AG04450 (cell line): ENCODE measurements at regions not wholly inside any gene's neighbourhood (a gene's known extent, or its start where the extent isn't known, plus 50 kb on each side); places are given as distances from the start of the nearest gene placed in this dataset.

ENCODE experiments used
- CTCF ChIA-PET: fragments of 300-600, 350-600 bp; formaldehyde crosslinking; extraction: SDS; loops from one replicate; lab custom pipeline; 2022; ENCODE audit warnings: antibody characterized with exemption, inconsistent platforms; lab: Charles Lee
- POLR2A ChIA-PET: fragments of 350-600 bp; formaldehyde crosslinking; extraction: SDS; loops from one replicate; lab custom pipeline; 2021; ENCODE audit warnings: antibody characterized with exemption, inconsistent platforms; lab: Yijun Ruan, JAX
- DNase-seq: peaks from one replicate; pipeline ENCODE4 v3.0.0-alpha.2; 2011; ENCODE audit warnings: low read depth, low spot score
- H3K27ac ChIP-seq: one replicate; pipeline ENCODE4 v1.5.1; 2012; ENCODE audit warnings: low read depth, low read length, control low read depth
- H3K27me3 ChIP-seq: one replicate; pipeline ENCODE4 v1.6.0; 2012; ENCODE audit warnings: low read length; ENCODE audit not compliant: control insufficient read depth, insufficient read depth
- H3K4me3 ChIP-seq: 2 replicates; pipeline ENCODE4 v1.5.1; 2011; ENCODE audit warnings: mild to moderate bottlenecking, low read depth, low read length, control low read depth
- H3K9me3 ChIP-seq: 2 replicates; pipeline ENCODE4 v1.5.1; 2012; ENCODE audit warnings: low read length; ENCODE audit not compliant: control insufficient read depth, insufficient read depth
- CTCF ChIP-seq: IDR thresholded peaks from 2 replicates; pipeline ENCODE4 v1.5.1; 2011; ENCODE audit warnings: low read depth, low read length, control low read depth, inconsistent platforms

GRCh38 chr16:65648101-65648500, 526.2 kb upstream of the CDH11 start:
- Histone ChIP-seq H3K27ac (no peak overlapping the region), H3K4me3 (no peak overlapping the region), H3K27me3 (peaks cover 18% of the 10 kb centered on the region), H3K9me3 (no peaks in the 10 kb centered on the region)
- POLR2A ChIA-PET, result no interaction called here
- DNase-seq, result no peak
- CTCF ChIA-PET, result no interaction called here
- no peak for TF ChIP-seq CTCF

GRCh38 chr16:65644821-65645220, 523.0 kb upstream of the CDH11 start:
- ChIA-PET POLR2A (no interaction called here), CTCF (no interaction called here)
- Histone ChIP-seq H3K4me3 (no peak overlapping the region), H3K27ac (no peak overlapping the region), H3K9me3 (no peaks in the 10 kb centered on the region), H3K27me3 (peaks cover 10% of the 10 kb centered on the region)
- TF ChIP-seq CTCF, result no peak
- DNase-seq, result no peak

DNA sequence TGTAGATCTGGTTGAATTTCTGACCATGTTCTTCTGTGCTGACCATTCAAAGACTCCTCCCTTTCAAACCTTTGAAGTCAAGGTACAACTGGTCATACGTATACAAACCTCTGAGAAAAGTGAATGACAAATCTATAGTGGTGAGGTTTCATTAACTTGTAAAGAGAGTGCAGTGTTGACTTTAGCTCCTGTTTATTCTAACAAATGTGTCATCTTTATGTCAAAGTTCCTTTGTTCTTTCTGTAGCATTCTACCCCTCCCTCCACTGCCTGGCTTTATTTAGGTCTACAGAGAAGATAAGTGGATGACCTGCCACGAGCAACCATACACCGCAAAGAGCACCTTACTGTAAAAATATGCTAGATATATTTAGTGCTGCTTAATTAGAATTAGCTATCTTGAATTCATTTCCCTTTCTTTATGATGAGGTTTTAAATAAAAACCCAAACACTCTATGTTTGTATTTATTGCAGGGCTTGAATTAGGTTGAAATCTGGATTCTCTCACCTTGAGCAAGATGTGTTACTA, 520.0 kb upstream of the CDH11 start:
- peaks cover 10% of the 10 kb centered on the region for H3K27me3 ChIP-seq
- H3K4me3 ChIP-seq, result no peak overlapping the region
- no peaks in the 10 kb centered on the region for H3K9me3 ChIP-seq
- DNase-seq, result no peak
- CTCF ChIA-PET, result no interaction called here
- POLR2A ChIA-PET, result no interaction called here
- no peak for TF ChIP-seq CTCF
- no peak overlapping the region for H3K27ac ChIP-seq

GRCh38 chr16:65641049-65641761, 519.3 kb upstream of the CDH11 start:
- TF ChIP-seq CTCF, result no peak
- POLR2A ChIA-PET, result no interaction called here
- H3K9me3 ChIP-seq, result no peaks in the 10 kb centered on the region
- DNase-seq, result no peak
- no peak overlapping the region for H3K27ac ChIP-seq
- H3K27me3 ChIP-seq, result peaks cover 9% of the 10 kb centered on the region
- CTCF ChIA-PET, result no interaction called here
- H3K4me3 ChIP-seq, result no peak overlapping the region

GRCh38 chr16:65634833-65635232, 513.0 kb upstream of the CDH11 start:
- no peak overlapping the region for H3K27ac ChIP-seq
- ChIA-PET POLR2A (no interaction called here), CTCF (no interaction called here)
- peaks cover 6% of the 10 kb centered on the region for H3K27me3 ChIP-seq
- TF ChIP-seq CTCF, result no peak
- H3K4me3 ChIP-seq, result no peak overlapping the region
- no peaks in the 10 kb centered on the region for H3K9me3 ChIP-seq
- no peak for DNase-seq
